Vagina (tissue), 2 donors: ENCODE measurements at regions not wholly inside any gene's neighbourhood (a gene's known extent, or its start where the extent isn't known, plus 50 kb on each side); places are given as distances from the start of the nearest gene placed in this dataset.

ENCODE experiments used
- POLR2A ChIP-seq, 2 donors: fragments of 450-650 bp; IDR thresholded peaks; one replicate each; pipeline ENCODE4 v1.6.1; 2017; ENCODE audit warnings: antibody characterized with exemption in 2 of 2, mild to moderate bottlenecking in 2 of 2, moderate library complexity in 2 of 2
- POLR2AphosphoS5 ChIP-seq, 2 donors: sonication (generic); formaldehyde crosslinking; IDR thresholded peaks; one replicate each; pipeline ENCODE4 v1.9.0; 2017; ENCODE audit warnings: antibody characterized with exemption in 2 of 2, mild to moderate bottlenecking in 2 of 2, low read depth in 1 of 2; ENCODE audit not compliant: insufficient read depth in 1 of 2
- TF ChIP-seq, protein P1 (sequence below), 3 experiments: fragments of 450-650 bp in 2 of 3; fragments of 200-600 bp in 1 of 3; sonication (generic) in 1 of 3; IDR thresholded peaks; one replicate each; pipeline ENCODE4 v1.5.1; 2017 to 2019; ENCODE audit warnings: antibody characterized with exemption in 3 of 3, mild to moderate bottlenecking in 2 of 3, moderate library complexity in 2 of 3

DNA sequence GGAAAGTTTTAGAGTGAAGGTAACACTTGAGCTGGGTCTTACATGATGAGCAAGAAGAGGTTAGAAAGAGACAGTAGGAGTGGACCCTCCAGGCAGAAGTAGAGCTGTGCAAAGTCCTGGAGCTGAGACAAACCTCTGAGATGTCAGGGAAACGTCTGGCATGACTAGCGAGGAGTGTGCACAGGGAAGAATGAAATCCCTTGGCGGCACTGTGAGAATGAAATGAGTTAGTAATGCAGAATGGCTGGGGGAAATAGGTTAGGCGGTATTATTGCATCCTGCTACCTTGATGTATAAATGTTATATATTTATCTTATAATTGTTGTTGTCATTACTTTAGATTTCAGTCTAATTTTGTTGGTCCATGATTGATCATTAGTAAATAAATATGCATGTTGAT, 457.9 kb upstream of the CCL2 start:
- TF ChIP-seq POLR2A (IDR thresholded peaks at IDR 0.05) (no peak), POLR2AphosphoS5 (IDR thresholded peaks at IDR 0.05; ENCODE audit: insufficient read depth in 1 of 2, low read depth in 1 of 2) (no peak)
- TF ChIP-seq, protein P1, sequence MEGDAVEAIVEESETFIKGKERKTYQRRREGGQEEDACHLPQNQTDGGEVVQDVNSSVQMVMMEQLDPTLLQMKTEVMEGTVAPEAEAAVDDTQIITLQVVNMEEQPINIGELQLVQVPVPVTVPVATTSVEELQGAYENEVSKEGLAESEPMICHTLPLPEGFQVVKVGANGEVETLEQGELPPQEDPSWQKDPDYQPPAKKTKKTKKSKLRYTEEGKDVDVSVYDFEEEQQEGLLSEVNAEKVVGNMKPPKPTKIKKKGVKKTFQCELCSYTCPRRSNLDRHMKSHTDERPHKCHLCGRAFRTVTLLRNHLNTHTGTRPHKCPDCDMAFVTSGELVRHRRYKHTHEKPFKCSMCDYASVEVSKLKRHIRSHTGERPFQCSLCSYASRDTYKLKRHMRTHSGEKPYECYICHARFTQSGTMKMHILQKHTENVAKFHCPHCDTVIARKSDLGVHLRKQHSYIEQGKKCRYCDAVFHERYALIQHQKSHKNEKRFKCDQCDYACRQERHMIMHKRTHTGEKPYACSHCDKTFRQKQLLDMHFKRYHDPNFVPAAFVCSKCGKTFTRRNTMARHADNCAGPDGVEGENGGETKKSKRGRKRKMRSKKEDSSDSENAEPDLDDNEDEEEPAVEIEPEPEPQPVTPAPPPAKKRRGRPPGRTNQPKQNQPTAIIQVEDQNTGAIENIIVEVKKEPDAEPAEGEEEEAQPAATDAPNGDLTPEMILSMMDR (IDR thresholded peaks at IDR 0.05) = no peak
